DMS53 treated with DMSO at 0.1 percent for 48 hours (cell line): ENCODE measurements at regions not wholly inside any gene's neighbourhood (a gene's known extent, or its start where the extent isn't known, plus 50 kb on each side); places are given as distances from the start of the nearest gene placed in this dataset.

Experiments
- DNase-seq: peaks from one replicate; lab custom pipeline; 2025; ENCODE audit not compliant: unreplicated experiment; lab: John Stamatoyannopoulos, UW

GRCh38 chr7:148950806-148951205, 66.7 kb upstream of the EZH2 start:
- no peak for DNase-seq

GRCh38 chr7:148944935-148945934, 61.1 kb upstream of the EZH2 start:
- DNase-seq: no peak

GRCh38 chr7:148941598-148942275, 57.6 kb upstream of the EZH2 start:
- peak; percentile 94 for DNase-seq

GRCh38 chr7:148940702-148941597, 56.9 kb upstream of the EZH2 start:
- DNase-seq: peak; percentile 95

GRCh38 chr7:148939128-148939755, 55.2 kb upstream of the EZH2 start:
- no peak for DNase-seq

GRCh38 chr7:148935451-148935850, 51.4 kb upstream of the EZH2 start:
- DNase-seq: no peak
